Left lung (tissue), 4 donors: ENCODE measurements at regions not wholly inside any gene's neighbourhood (a gene's known extent, or its start where the extent isn't known, plus 50 kb on each side); places are given as distances from the start of the nearest gene placed in this dataset.

Experiments used
- ATAC-seq: fragments of 200-7000 bp; cut with Tn5 transposase; one replicate; pipeline ENCODE4 v1.9.1; 2020; ENCODE audit warnings: moderate library complexity
- DNase-seq, 4 donors: peaks; one replicate each; pipeline ENCODE4 v3.0.0-alpha.2; 2013 to 2020
- H3K27ac ChIP-seq, 2 donors: fragments of 200-600 bp; sonication (generic) in 1 of 2; one replicate each; pipeline versions ENCODE4 v1.5.0 to v1.8.0; 2020 to 2021
- H3K27me3 ChIP-seq, 2 donors: fragments of 200-600 bp; sonication (generic) in 1 of 2; one replicate each; pipeline versions ENCODE4 v1.5.0 to v1.8.0; 2020 to 2021
- H3K36me3 ChIP-seq, 2 donors: fragments of 200-600 bp; sonication (generic) in 1 of 2; one replicate each; pipeline versions ENCODE4 v1.5.0 to v1.8.0; 2020 to 2021
- H3K4me1 ChIP-seq, 2 donors: fragments of 200-600 bp; one replicate each; pipeline ENCODE4 v1.8.0; 2021
- H3K4me3 ChIP-seq, 2 donors: fragments of 200-600 bp; sonication (generic) in 1 of 2; one replicate each; pipeline versions ENCODE4 v1.5.0 to v1.8.0; 2020 to 2021; ENCODE audit warnings: mild to moderate bottlenecking in 1 of 2
- H3K9me3 ChIP-seq, 2 donors: fragments of 200-600 bp; sonication (generic) in 1 of 2; one replicate each; pipeline versions ENCODE4 v1.5.0 to v1.8.0; 2020 to 2021
- intact Hi-C, 2 donors: fragments of 100-400 bp; cut with DNase I; formaldehyde crosslinking; loops; one replicate each; pipeline versions ENCODE4 v1.11.2 to v1.14.2; 2022
- TF ChIP-seq, protein P1 (sequence below), 2 donors: fragments of 200-600 bp; sonication (generic) in 1 of 2; IDR thresholded peaks; one replicate each; pipeline versions ENCODE4 v1.5.0 to v1.8.0; 2021; ENCODE audit warnings: antibody characterized with exemption in 2 of 2
- donor health status: DM: no; HTN: yes; CAD: no.
- donor health status: DM: no; HTN: no; CAD: no.

DNA sequence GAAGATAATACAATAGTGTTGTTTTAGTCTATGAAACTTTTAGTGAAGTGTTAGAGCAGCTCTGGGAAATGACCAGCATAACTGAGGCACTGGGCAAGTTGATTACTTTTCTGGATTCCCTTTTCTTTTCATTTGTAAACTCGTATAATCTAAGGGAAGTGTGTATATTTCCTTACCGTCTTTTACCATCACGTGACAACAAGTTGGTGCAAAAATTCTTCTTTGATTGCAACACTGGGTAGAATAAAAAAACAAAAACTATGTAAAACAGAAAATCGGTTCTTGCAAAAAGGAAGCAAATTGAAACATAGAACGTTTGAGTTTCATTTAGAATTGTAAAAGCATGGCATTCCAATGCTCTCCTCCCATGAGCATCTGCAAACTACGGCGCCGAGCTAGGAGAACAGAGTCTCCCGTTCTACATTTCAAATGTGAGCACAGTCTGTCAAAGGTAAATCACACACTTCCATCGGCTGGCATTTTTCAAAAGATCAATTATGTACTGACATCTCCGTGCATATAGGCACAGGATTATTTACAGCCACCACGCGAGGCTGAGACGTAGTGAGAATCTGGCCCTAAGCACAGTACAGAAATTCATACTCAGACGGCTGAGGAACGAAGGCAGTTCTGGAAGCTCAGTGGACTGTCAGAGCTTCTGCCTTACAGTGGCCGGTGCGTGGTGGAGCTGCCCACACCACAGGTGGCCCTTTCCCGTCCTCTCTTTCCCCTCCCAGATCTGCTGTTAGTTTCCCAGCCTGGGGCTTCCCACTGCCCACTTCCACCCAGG is 314.0 kb downstream of the BMP7 start:
- no peaks in the 10 kb centered on the region for H3K9me3 ChIP-seq
- H3K36me3 ChIP-seq = no peaks in the 10 kb centered on the region
- H3K4me3 ChIP-seq = no peak overlapping the region
- H3K27ac ChIP-seq = no peak overlapping the region
- peaks cover 0 to 64% of the 10 kb centered on the region in 2 donors for H3K27me3 ChIP-seq
- no peaks in the 10 kb centered on the region for H3K4me1 ChIP-seq
- TF ChIP-seq, protein P1, sequence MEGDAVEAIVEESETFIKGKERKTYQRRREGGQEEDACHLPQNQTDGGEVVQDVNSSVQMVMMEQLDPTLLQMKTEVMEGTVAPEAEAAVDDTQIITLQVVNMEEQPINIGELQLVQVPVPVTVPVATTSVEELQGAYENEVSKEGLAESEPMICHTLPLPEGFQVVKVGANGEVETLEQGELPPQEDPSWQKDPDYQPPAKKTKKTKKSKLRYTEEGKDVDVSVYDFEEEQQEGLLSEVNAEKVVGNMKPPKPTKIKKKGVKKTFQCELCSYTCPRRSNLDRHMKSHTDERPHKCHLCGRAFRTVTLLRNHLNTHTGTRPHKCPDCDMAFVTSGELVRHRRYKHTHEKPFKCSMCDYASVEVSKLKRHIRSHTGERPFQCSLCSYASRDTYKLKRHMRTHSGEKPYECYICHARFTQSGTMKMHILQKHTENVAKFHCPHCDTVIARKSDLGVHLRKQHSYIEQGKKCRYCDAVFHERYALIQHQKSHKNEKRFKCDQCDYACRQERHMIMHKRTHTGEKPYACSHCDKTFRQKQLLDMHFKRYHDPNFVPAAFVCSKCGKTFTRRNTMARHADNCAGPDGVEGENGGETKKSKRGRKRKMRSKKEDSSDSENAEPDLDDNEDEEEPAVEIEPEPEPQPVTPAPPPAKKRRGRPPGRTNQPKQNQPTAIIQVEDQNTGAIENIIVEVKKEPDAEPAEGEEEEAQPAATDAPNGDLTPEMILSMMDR (IDR thresholded peaks at IDR 0.05) = no peak
- intact Hi-C loops = no loop called here
- ATAC-seq (no peak), DNase-seq (no peak)

DNA sequence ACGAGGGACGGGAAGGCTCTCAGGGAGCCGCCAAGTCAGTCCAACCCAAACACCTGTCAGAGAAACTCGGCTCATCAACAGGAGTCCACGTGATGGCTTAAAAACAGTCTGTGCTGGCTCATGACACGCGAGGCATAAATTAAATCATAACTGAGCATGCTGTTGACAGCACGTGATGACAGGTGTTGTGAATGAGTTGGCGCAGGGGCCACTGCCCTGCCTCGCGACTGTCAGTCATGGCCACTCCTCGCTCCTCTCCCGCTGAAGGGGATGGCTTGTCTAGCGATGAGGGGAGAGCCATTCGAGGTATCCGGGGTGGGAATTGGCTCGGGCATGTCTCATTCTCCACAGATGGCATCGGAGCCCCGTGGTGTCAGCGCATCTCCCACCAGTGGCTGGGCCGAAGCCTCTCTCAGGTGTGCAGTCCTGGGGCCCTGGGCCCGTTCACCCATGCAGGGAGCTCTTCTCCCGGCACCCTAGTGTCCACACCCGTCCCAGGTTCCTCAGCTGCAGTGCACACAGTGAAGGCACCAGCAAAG is 313.3 kb downstream of the BMP7 start:
- Histone ChIP-seq H3K27ac (no peak overlapping the region), H3K36me3 (no peaks in the 10 kb centered on the region), H3K27me3 (peaks cover 0 to 71% of the 10 kb centered on the region in 2 donors), H3K4me1 (no peaks in the 10 kb centered on the region), H3K4me3 (no peak overlapping the region), H3K9me3 (no peaks in the 10 kb centered on the region)
- TF ChIP-seq, protein P1 (IDR thresholded peaks at IDR 0.05) = no peak
- DNase-seq (no peak), ATAC-seq (no peak)
- intact Hi-C loops = no loop called here

DNA sequence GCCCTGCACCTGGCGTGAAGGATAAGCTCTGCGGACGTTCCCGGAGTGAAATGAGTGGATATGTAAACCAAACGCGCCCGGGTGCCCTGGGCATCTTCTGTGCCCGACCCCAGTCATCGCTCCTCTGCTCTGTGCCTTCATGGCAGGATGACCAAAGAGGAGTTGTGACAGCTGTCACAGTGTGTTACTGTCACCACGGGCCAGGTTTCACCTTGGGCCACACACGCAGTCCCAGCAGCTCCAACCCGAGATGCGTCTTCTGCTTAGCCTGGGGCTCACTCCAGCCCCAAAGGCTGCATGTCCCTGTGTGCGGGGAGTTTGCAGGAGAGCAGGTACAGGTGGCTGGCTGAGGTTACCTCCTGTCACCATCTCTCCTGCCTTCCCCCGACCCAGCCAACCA is 311.6 kb downstream of the BMP7 start:
- DNase-seq (no peak), ATAC-seq (no peak)
- Histone ChIP-seq H3K27ac (no peak overlapping the region), H3K9me3 (no peaks in the 10 kb centered on the region), H3K4me3 (no peak overlapping the region), H3K36me3 (no peaks in the 10 kb centered on the region), H3K27me3 (peaks cover 0 to 77% of the 10 kb centered on the region in 2 donors), H3K4me1 (no peaks in the 10 kb centered on the region)
- TF ChIP-seq, protein P1 (IDR thresholded peaks at IDR 0.05) = no peak
- intact Hi-C loops = no loop called here

DNA sequence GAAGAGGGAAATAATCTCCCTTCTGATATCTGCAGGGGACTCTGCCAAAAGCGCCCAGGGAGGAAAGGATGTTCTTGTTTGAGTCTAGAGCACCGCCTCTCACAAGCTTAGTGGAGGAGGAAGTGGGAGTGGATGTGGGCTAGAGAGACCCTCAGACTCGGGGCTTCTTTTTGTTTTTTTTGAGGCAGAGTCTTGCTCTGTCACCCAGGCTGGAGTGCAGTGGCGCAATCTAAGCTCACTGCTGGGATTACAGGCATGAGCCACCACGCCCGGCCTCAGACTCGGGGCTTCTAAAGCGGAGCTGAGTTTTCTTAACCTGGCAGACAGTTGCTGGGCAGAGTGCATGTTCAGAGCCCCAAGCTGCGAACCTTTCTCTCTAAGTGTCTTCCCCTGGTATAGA is 310.8 kb downstream of the BMP7 start:
- TF ChIP-seq, protein P1 (IDR thresholded peaks at IDR 0.05) = no peak
- Histone ChIP-seq H3K27ac (no peak overlapping the region), H3K9me3 (no peaks in the 10 kb centered on the region), H3K27me3 (peaks cover 0 to 84% of the 10 kb centered on the region in 2 donors), H3K4me3 (no peak overlapping the region), H3K36me3 (no peaks in the 10 kb centered on the region), H3K4me1 (no peaks in the 10 kb centered on the region)
- intact Hi-C loops = no loop called here
- ATAC-seq = no peak
- no peak for DNase-seq

DNA sequence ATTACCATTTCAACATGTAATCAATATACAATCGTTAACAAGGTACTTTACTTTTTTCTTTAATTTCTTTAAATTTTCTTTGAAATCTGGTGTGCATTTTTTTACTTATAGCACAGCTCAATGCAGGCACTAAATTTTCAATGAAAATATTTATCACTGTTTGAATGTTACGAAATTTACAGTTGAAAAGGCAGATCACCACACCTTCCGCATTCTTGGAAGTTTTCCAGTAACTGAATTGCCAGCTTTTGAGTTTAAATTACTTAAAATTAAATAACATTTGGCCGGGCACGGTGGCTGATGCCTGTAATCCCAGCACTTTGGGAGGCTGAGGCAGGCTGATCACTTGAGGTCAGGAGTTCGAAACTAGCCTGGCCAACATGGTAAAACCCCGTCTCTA is 309.9 kb downstream of the BMP7 start:
- H3K27me3 ChIP-seq = peaks cover 0 to 92% of the 10 kb centered on the region in 2 donors
- no peaks in the 10 kb centered on the region for H3K36me3 ChIP-seq
- intact Hi-C loops = no loop called here
- no peak for ATAC-seq
- no peaks in the 10 kb centered on the region for H3K4me1 ChIP-seq
- no peak for DNase-seq
- H3K9me3 ChIP-seq = no peaks in the 10 kb centered on the region
- TF ChIP-seq, protein P1 (IDR thresholded peaks at IDR 0.05) = no peak
- H3K4me3 ChIP-seq = no peak overlapping the region
- H3K27ac ChIP-seq = no peak overlapping the region
